Fibroblast of lung (primary cell): ENCODE measurements at regions not wholly inside any gene's neighbourhood (a gene's known extent, or its start where the extent isn't known, plus 50 kb on each side); places are given as distances from the start of the nearest gene placed in this dataset.
A peak's percentile ranks its signal among the peaks of the same experiment; 100 is the strongest.

Experiments
- DNase-seq, 2 donors: peaks; one replicate each; pipeline versions ENCODE4 v3.0.0 to v3.0.0-alpha.2; 2010; ENCODE audit warnings: low read depth in 2 of 2
- H2AFZ ChIP-seq: 2 replicates; pipeline ENCODE4 v1.5.1; 2012; ENCODE audit warnings: low read length, control low read depth, inconsistent platforms
- H3K27ac ChIP-seq: 2 replicates; pipeline ENCODE4 v1.5.1; 2011; ENCODE audit warnings: low read length, control low read depth; ENCODE audit not compliant: insufficient read depth
- H3K27me3 ChIP-seq: 2 replicates; pipeline ENCODE4 v1.5.1; 2011; ENCODE audit warnings: mild to moderate bottlenecking, low read length; ENCODE audit not compliant: control insufficient read depth, insufficient read depth
- H3K36me3 ChIP-seq: 2 replicates; pipeline ENCODE4 v1.5.1; 2011; ENCODE audit warnings: low read length; ENCODE audit not compliant: control insufficient read depth, insufficient read depth
- H3K4me1 ChIP-seq: 2 replicates; pipeline ENCODE4 v1.5.1; 2011; ENCODE audit warnings: low read length; ENCODE audit not compliant: control insufficient read depth, insufficient read depth; ENCODE audit errors: extremely low read depth
- H3K4me2 ChIP-seq: 2 replicates; pipeline ENCODE4 v1.5.1; 2011; ENCODE audit warnings: low read length, control low read depth; ENCODE audit not compliant: insufficient read depth; ENCODE audit errors: extremely low read depth
- H3K4me3 ChIP-seq, 4 experiments: fragments of 200-600 bp in 1 of 4; sonication (generic) in 1 of 4; replicated peaks in 1 of 4; 2 replicates each; pipeline ENCODE4 v1.5.1; 2011 to 2016; ENCODE audit warnings: low read length in 4 of 4, low read depth in 3 of 4, mild to moderate bottlenecking in 3 of 4, control low read depth in 2 of 4, inconsistent platforms in 1 of 4, mixed read lengths in 1 of 4; ENCODE audit not compliant: insufficient read depth in 1 of 4; ENCODE audit errors: control extremely low read depth in 1 of 4
- H3K79me2 ChIP-seq: 2 replicates; pipeline ENCODE4 v1.5.1; 2012; ENCODE audit warnings: mild to moderate bottlenecking, low read length, inconsistent platforms; ENCODE audit not compliant: control insufficient read depth, insufficient read depth
- H3K9ac ChIP-seq: 2 replicates; pipeline ENCODE4 v1.5.1; 2011; ENCODE audit warnings: mild to moderate bottlenecking, low read length, control low read depth; ENCODE audit not compliant: insufficient read depth
- H3K9me3 ChIP-seq: 2 replicates; pipeline ENCODE4 v1.5.1; 2012; ENCODE audit warnings: low read depth, low read length; ENCODE audit not compliant: control insufficient read depth, insufficient read depth
- H4K20me1 ChIP-seq: 2 replicates; pipeline ENCODE4 v1.5.1; 2011; ENCODE audit warnings: low read length; ENCODE audit not compliant: control insufficient read depth, insufficient read depth; ENCODE audit errors: extremely low read depth
- EZH2 ChIP-seq: IDR thresholded peaks from 2 replicates; pipeline ENCODE4 v1.5.1; 2012; ENCODE audit warnings: low read length, control low read depth, mild to moderate bottlenecking; ENCODE audit errors: missing control alignments
- TF ChIP-seq, protein P1 (sequence below), 2 donors: IDR thresholded peaks in 1 of 2; conservative IDR thresholded peaks in 1 of 2; 1 replicate in 1 of 2; 2 replicates in 1 of 2; pipeline ENCODE4 v1.5.1; 2011 to 2012; ENCODE audit warnings: low read length in 2 of 2, control low read depth in 1 of 2, inconsistent platforms in 1 of 2, low read depth in 1 of 2, mild to moderate bottlenecking in 1 of 2

DNA sequence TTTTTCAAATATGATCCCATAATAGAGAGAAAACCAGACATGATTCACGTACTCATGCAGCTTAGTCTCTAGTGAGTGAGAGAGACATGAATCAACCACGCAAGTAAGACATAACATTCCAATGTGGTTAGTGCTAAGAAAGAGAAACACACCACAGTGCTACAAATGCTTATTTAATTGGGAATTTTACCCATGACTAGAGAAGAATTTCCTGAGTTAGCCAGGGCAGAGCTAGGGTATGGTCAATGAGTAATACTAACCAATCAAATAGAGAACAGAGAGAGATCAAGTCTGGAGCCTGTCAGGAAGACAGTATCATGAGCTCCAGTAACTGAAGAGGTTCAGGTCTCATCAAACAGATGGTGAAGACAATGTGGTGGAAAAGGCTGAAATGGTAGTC lies 495.2 kb downstream of the PDGFC start:
- no peak overlapping the region for H3K9ac ChIP-seq
- TF ChIP-seq, protein P1, sequence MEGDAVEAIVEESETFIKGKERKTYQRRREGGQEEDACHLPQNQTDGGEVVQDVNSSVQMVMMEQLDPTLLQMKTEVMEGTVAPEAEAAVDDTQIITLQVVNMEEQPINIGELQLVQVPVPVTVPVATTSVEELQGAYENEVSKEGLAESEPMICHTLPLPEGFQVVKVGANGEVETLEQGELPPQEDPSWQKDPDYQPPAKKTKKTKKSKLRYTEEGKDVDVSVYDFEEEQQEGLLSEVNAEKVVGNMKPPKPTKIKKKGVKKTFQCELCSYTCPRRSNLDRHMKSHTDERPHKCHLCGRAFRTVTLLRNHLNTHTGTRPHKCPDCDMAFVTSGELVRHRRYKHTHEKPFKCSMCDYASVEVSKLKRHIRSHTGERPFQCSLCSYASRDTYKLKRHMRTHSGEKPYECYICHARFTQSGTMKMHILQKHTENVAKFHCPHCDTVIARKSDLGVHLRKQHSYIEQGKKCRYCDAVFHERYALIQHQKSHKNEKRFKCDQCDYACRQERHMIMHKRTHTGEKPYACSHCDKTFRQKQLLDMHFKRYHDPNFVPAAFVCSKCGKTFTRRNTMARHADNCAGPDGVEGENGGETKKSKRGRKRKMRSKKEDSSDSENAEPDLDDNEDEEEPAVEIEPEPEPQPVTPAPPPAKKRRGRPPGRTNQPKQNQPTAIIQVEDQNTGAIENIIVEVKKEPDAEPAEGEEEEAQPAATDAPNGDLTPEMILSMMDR (conservative IDR thresholded peaks at IDR 0.05 in 1 of 2, IDR thresholded peaks at IDR 0.05 in 1 of 2; ENCODE audit: low read depth in 1 of 2, low read length in 2 of 2), result no peak
- TF ChIP-seq EZH2, result no peak
- H3K4me1 ChIP-seq, result peaks cover 5% of the 10 kb centered on the region
- H4K20me1 ChIP-seq, result no peaks in the 10 kb centered on the region
- H2AFZ ChIP-seq, result no peak overlapping the region
- no peak overlapping the region for H3K4me3 ChIP-seq
- peak overlapping the region; percentile 70 for H3K27ac ChIP-seq
- no peaks in the 10 kb centered on the region for H3K27me3 ChIP-seq
- H3K9me3 ChIP-seq, result no peaks in the 10 kb centered on the region
- DNase-seq, result peak; percentile 94 to 100
- H3K36me3 ChIP-seq, result no peaks in the 10 kb centered on the region
- no peaks in the 10 kb centered on the region for H3K79me2 ChIP-seq
- peak overlapping the region; percentile 46 for H3K4me2 ChIP-seq

GRCh38 chr4:156475322-156475721 lies 496.3 kb downstream of the PDGFC start:
- no peak for TF ChIP-seq EZH2
- TF ChIP-seq, protein P1 (conservative IDR thresholded peaks at IDR 0.05 in 1 of 2, IDR thresholded peaks at IDR 0.05 in 1 of 2; ENCODE audit: low read depth in 1 of 2, low read length in 2 of 2), result peak; percentile 36 to 37
- no peaks in the 10 kb centered on the region for H4K20me1 ChIP-seq
- no peak overlapping the region for H3K9ac ChIP-seq

DNA sequence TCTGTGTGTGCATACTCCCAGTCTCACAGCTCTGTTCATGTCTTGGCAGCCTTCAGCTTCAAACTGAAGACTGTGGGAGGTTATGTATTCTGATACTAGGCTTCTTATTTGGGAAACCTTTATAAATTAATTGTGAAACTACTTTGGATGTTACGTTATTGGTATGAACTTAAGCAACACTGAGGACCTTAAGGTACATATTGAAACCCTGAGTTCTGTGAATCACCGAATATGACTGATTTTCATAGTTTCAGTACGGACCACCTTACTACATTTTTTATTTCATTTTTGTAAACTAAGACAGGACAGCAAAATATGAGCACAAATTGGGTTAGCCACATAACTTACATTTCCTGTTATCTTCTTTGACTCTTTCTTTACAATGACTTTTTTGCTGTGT lies 498.4 kb downstream of the PDGFC start:
- Histone ChIP-seq H3K27ac (no peak overlapping the region), H3K9me3 (no peaks in the 10 kb centered on the region), H3K27me3 (no peaks in the 10 kb centered on the region), H3K79me2 (no peaks in the 10 kb centered on the region), H3K9ac (no peak overlapping the region), H4K20me1 (no peaks in the 10 kb centered on the region), H3K4me1 (peaks cover 5% of the 10 kb centered on the region), H3K36me3 (no peaks in the 10 kb centered on the region), H3K4me2 (no peak overlapping the region), H3K4me3 (no peak overlapping the region), H2AFZ (no peak overlapping the region)
- DNase-seq, result no peak
- no peak for TF ChIP-seq EZH2
- TF ChIP-seq, protein P1 (conservative IDR thresholded peaks at IDR 0.05 in 1 of 2, IDR thresholded peaks at IDR 0.05 in 1 of 2; ENCODE audit: low read depth in 1 of 2, low read length in 2 of 2), result no peak

More at GRCh38 chr4:156475322-156475721, 496.3 kb downstream of the PDGFC start:
- Histone ChIP-seq H2AFZ (no peak overlapping the region), H3K9me3 (no peaks in the 10 kb centered on the region), H3K4me1 (peaks cover 5% of the 10 kb centered on the region), H3K4me2 (no peak overlapping the region), H3K79me2 (no peaks in the 10 kb centered on the region), H3K4me3 (no peak overlapping the region), H3K36me3 (no peaks in the 10 kb centered on the region), H3K27ac (no peak overlapping the region), H3K27me3 (no peaks in the 10 kb centered on the region)
- peak; percentile 70 to 82 for DNase-seq
